H9 (cell line): ENCODE measurements at regions not wholly inside any gene's neighbourhood (a gene's known extent, or its start where the extent isn't known, plus 50 kb on each side); places are given as distances from the start of the nearest gene placed in this dataset.

Experiments used
- DNase-seq: peaks from one replicate; pipeline ENCODE4 v3.0.0-alpha.2; 2017
- H2AFZ ChIP-seq: one replicate; pipeline ENCODE4 v1.6.1; 2013; ENCODE audit warnings: mild to moderate bottlenecking, low read length, control low read depth, moderate library complexity
- H2AK5ac ChIP-seq: 2 replicates; pipeline ENCODE4 v1.6.1; 2013; ENCODE audit warnings: low read length, control low read depth, mixed read lengths; ENCODE audit not compliant: insufficient read length
- H2BK120ac ChIP-seq: one replicate; pipeline ENCODE4 v1.6.1; 2013; ENCODE audit warnings: low read depth, mild to moderate bottlenecking, low read length, control low read depth, inconsistent platforms; ENCODE audit not compliant: poor library complexity, severe bottlenecking
- H2BK12ac ChIP-seq: 2 replicates; pipeline ENCODE4 v1.6.1; 2013; ENCODE audit warnings: low read length, control low read depth, mixed read lengths, low read depth; ENCODE audit not compliant: insufficient read length
- H2BK15ac ChIP-seq: 2 replicates; pipeline ENCODE4 v1.6.1; 2013; ENCODE audit warnings: low read depth, low read length, control low read depth
- H2BK20ac ChIP-seq: one replicate; pipeline ENCODE4 v1.6.1; 2013; ENCODE audit warnings: low read depth, mild to moderate bottlenecking, low read length, control low read depth, inconsistent platforms; ENCODE audit not compliant: poor library complexity, severe bottlenecking
- H2BK5ac ChIP-seq: 2 replicates; pipeline ENCODE4 v1.6.1; 2013; ENCODE audit warnings: low read length, control low read depth, mixed read lengths; ENCODE audit not compliant: insufficient read length
- H3K14ac ChIP-seq: 2 replicates; pipeline ENCODE4 v1.6.1; 2013; ENCODE audit warnings: low read length, control low read depth; ENCODE audit not compliant: insufficient read depth
- H3K18ac ChIP-seq: 2 replicates; pipeline ENCODE4 v1.6.1; 2013; ENCODE audit warnings: low read depth, mild to moderate bottlenecking, mixed read lengths, low read length, control low read depth; ENCODE audit not compliant: insufficient read length
- H3K23ac ChIP-seq: 2 replicates; pipeline ENCODE4 v1.6.1; 2013; ENCODE audit warnings: low read length, control low read depth, mixed read lengths, low read depth; ENCODE audit not compliant: insufficient read length
- H3K23me2 ChIP-seq: 2 replicates; pipeline ENCODE4 v1.6.1; 2013; ENCODE audit warnings: low read depth, mild to moderate bottlenecking, mixed read lengths, low read length, control low read depth; ENCODE audit not compliant: insufficient read length, poor library complexity, severe bottlenecking
- H3K27ac ChIP-seq: 2 replicates; pipeline ENCODE4 v1.5.1; 2013; ENCODE audit warnings: low read length, control low read depth, mixed read lengths, low read depth; ENCODE audit not compliant: insufficient read length
- H3K27me3 ChIP-seq: 2 replicates; pipeline ENCODE4 v1.6.1; 2013; ENCODE audit warnings: low read length, control low read depth, inconsistent platforms; ENCODE audit not compliant: insufficient read depth
- H3K4ac ChIP-seq: 2 replicates; pipeline ENCODE4 v1.6.1; 2013; ENCODE audit warnings: low read depth, mild to moderate bottlenecking, control low read depth, inconsistent platforms, low read length, moderate library complexity
- H3K4me1 ChIP-seq: 2 replicates; pipeline ENCODE4 v1.6.1; 2013; ENCODE audit warnings: low read length, control low read depth, inconsistent platforms; ENCODE audit not compliant: insufficient read depth
- H3K4me2 ChIP-seq: 2 replicates; pipeline ENCODE4 v1.6.1; 2013; ENCODE audit warnings: low read length, control low read depth, mixed read lengths; ENCODE audit not compliant: insufficient read length, insufficient read depth
- H3K56ac ChIP-seq: 2 replicates; pipeline ENCODE4 v1.6.1; 2013; ENCODE audit warnings: low read depth, mild to moderate bottlenecking, mixed read lengths, low read length, control low read depth; ENCODE audit not compliant: insufficient read length
- H3K79me1 ChIP-seq: 2 replicates; pipeline ENCODE4 v1.6.1; 2013; ENCODE audit warnings: low read depth, mild to moderate bottlenecking, moderate library complexity, low read length, control low read depth, inconsistent platforms; ENCODE audit not compliant: insufficient read depth, poor library complexity, severe bottlenecking
- H3K79me2 ChIP-seq: 2 replicates; pipeline ENCODE4 v1.6.1; 2013; ENCODE audit warnings: low read length, control low read depth, inconsistent platforms; ENCODE audit not compliant: insufficient read depth
- H3K9ac ChIP-seq: 2 replicates; pipeline ENCODE4 v1.6.1; 2013; ENCODE audit warnings: low read length, control low read depth, mixed read lengths; ENCODE audit not compliant: insufficient read length; ENCODE audit errors: extremely low read depth
- H3K9me3 ChIP-seq: one replicate; pipeline ENCODE4 v1.6.1; 2013; ENCODE audit warnings: low read depth, low read length, inconsistent platforms; ENCODE audit not compliant: control insufficient read depth
- H3T11ph ChIP-seq: one replicate; pipeline ENCODE4 v1.6.1; 2013; ENCODE audit warnings: mild to moderate bottlenecking, low read length, control low read depth, inconsistent platforms
- H4K20me1 ChIP-seq: one replicate; pipeline ENCODE4 v1.6.1; 2013; ENCODE audit not compliant: control insufficient read depth, insufficient read length, insufficient read depth
- H4K5ac ChIP-seq: 2 replicates; pipeline ENCODE4 v1.6.1; 2013; ENCODE audit warnings: low read depth, mild to moderate bottlenecking, mixed read lengths, low read length, control low read depth; ENCODE audit not compliant: insufficient read length
- H4K8ac ChIP-seq: replicated peaks from 2 replicates; pipeline ENCODE4 v1.6.1; 2013; ENCODE audit warnings: low read length, control low read depth, mixed read lengths, low read depth; ENCODE audit not compliant: insufficient read length
- H4K91ac ChIP-seq: 2 replicates; pipeline ENCODE4 v1.6.1; 2013; ENCODE audit warnings: low read depth, mild to moderate bottlenecking, moderate library complexity, mixed read lengths, low read length, control low read depth; ENCODE audit not compliant: insufficient read length
- H3K27ac Mint-ChIP-seq, 3 experiments: 2 replicates in 2 of 3; 3 replicates in 1 of 3; pipeline ENCODE4 v1.8.0; 2020 to 2021; ENCODE audit warnings: mixed read lengths in 3 of 3, mild to moderate bottlenecking in 1 of 3, moderate library complexity in 1 of 3
- H3K27me3 Mint-ChIP-seq: 2 replicates; pipeline ENCODE4 v1.8.0; 2021; ENCODE audit warnings: low read depth, mild to moderate bottlenecking, moderate library complexity, mixed read lengths
- H3K36me3 Mint-ChIP-seq, 3 experiments: 2 replicates in 2 of 3; 3 replicates in 1 of 3; pipeline ENCODE4 v1.8.0; 2020 to 2021; ENCODE audit warnings: low read depth in 3 of 3, mixed read lengths in 3 of 3; ENCODE audit not compliant: insufficient read depth in 1 of 3
- H3K4me1 Mint-ChIP-seq, 2 experiments: 2 replicates each; pipeline ENCODE4 v1.8.0; 2020; ENCODE audit warnings: mixed read lengths in 2 of 2
- H3K4me3 Mint-ChIP-seq, 2 experiments: 2 replicates in 1 of 2; 3 replicates in 1 of 2; pipeline ENCODE4 v1.8.0; 2020 to 2021; ENCODE audit warnings: mild to moderate bottlenecking in 2 of 2, mixed read lengths in 2 of 2, moderate library complexity in 1 of 2
- H3K9me3 Mint-ChIP-seq, 2 experiments: 2 replicates in 1 of 2; 3 replicates in 1 of 2; pipeline ENCODE4 v1.8.0; 2020; ENCODE audit warnings: mild to moderate bottlenecking in 2 of 2, mixed read lengths in 2 of 2, moderate library complexity in 1 of 2
- WGBS: extraction: QIAGEN DNeasy Blood & Tissue Kit; methylation state at CpG from one replicate; pipeline ENCODE4 v1.1.7; 2013; ENCODE audit warnings: missing lambda C conversion rate, low lambda C conversion rate, mixed read lengths; ENCODE audit not compliant: insufficient read length; ENCODE audit errors: extremely low coverage; 5-methylcytosine and 5-hydroxymethylcytosine counted together
- TF ChIP-seq, protein P1 (sequence below): fragments of 200-600 bp; sonication (generic); conservative IDR thresholded peaks from 3 replicates; pipeline ENCODE4 v1.8.0; 2021; ENCODE audit warnings: antibody characterized with exemption, mild to moderate bottlenecking

DNA sequence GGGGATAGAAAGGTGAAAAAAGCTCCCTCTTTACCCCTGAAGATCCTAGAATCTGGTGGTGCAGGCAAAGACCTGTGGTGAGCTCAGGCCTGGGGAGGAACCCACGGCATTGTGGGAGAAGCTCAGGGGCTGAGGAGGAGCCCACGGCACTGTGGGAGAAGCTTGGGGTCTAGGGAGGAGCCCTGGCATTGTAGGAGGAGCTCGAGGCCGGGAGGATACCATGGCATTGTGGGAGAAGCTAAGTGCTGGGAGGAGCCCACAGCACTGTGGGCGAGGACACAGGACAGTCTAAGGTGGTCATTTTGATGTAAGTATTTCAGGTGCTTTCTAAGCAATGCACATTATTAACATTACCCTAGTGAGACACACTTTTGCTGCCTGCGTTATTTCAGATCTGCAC lies 179.7 kb downstream of the HSD17B3 start:
- WGBS = no CpG with 5 or more reads among the region's 6 CpGs
- Histone ChIP-seq H3K4me1 (no peaks in the 10 kb centered on the region; the same call in 1 of the 2 replicates), H2AK5ac (no peak overlapping the region), H4K20me1 (no peaks in the 10 kb centered on the region), H3K4me2 (no peak overlapping the region), H4K5ac (no peak overlapping the region), H2AFZ (no peak overlapping the region), H4K8ac (no peak overlapping the region), H4K91ac (no peak overlapping the region), H3K18ac (no peak overlapping the region), H3K27me3 (no peaks in the 10 kb centered on the region), H3K9ac (no peak overlapping the region), H2BK15ac (no peak overlapping the region), H3K27ac (no peak overlapping the region), H3K79me2 (no peaks in the 10 kb centered on the region), H2BK20ac (no peak overlapping the region), H2BK5ac (no peak overlapping the region), H3K9me3 (no peaks in the 10 kb centered on the region), H3K4ac (no peak overlapping the region), H2BK12ac (no peak overlapping the region), H3K23ac (no peak overlapping the region), H3K56ac (no peak overlapping the region), H3K23me2 (no peaks in the 10 kb centered on the region), H2BK120ac (no peak overlapping the region), H3T11ph (no peak overlapping the region), H3K14ac (no peak overlapping the region), H3K79me1 (no peaks in the 10 kb centered on the region)
- TF ChIP-seq, protein P1, sequence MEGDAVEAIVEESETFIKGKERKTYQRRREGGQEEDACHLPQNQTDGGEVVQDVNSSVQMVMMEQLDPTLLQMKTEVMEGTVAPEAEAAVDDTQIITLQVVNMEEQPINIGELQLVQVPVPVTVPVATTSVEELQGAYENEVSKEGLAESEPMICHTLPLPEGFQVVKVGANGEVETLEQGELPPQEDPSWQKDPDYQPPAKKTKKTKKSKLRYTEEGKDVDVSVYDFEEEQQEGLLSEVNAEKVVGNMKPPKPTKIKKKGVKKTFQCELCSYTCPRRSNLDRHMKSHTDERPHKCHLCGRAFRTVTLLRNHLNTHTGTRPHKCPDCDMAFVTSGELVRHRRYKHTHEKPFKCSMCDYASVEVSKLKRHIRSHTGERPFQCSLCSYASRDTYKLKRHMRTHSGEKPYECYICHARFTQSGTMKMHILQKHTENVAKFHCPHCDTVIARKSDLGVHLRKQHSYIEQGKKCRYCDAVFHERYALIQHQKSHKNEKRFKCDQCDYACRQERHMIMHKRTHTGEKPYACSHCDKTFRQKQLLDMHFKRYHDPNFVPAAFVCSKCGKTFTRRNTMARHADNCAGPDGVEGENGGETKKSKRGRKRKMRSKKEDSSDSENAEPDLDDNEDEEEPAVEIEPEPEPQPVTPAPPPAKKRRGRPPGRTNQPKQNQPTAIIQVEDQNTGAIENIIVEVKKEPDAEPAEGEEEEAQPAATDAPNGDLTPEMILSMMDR = no peak
- H3K27me3 Mint-ChIP-seq = peaks cover 5% of the 10 kb centered on the region
- DNase-seq = no peak
- H3K27ac Mint-ChIP-seq = no peak overlapping the region
- H3K4me1 Mint-ChIP-seq = peaks cover 15 to 22% of the 10 kb centered on the region in 2 experiments
- H3K36me3 Mint-ChIP-seq = peaks cover 8 to 32% (median 9%) of the 10 kb centered on the region in 3 experiments; a peak in 6 of 7 replicates
- no peak overlapping the region for H3K4me3 Mint-ChIP-seq
- H3K9me3 Mint-ChIP-seq = peaks cover 28 to 34% of the 10 kb centered on the region in 2 experiments
